IPS DF 6.9 (cell line): ENCODE measurements at regions not wholly inside any gene's neighbourhood (a gene's known extent, or its start where the extent isn't known, plus 50 kb on each side); places are given as distances from the start of the nearest gene placed in this dataset.

Source experiments
- DNase-seq: peaks from one replicate; pipeline ENCODE4 v3.0.0-alpha.2; 2013; ENCODE audit warnings: low read depth, low spot score
- H3K27ac ChIP-seq: one replicate; pipeline ENCODE4 v1.5.1; 2013; ENCODE audit warnings: low read length, control low read depth
- H3K27me3 ChIP-seq: 2 replicates; pipeline ENCODE4 v1.6.1; 2013; ENCODE audit warnings: mild to moderate bottlenecking, low read length; ENCODE audit not compliant: control insufficient read depth, insufficient read depth
- H3K36me3 ChIP-seq: 2 replicates; pipeline ENCODE4 v1.6.1; 2013; ENCODE audit warnings: low read length; ENCODE audit not compliant: control insufficient read depth, insufficient read depth
- H3K4me1 ChIP-seq: 2 replicates; pipeline ENCODE4 v1.6.1; 2013; ENCODE audit warnings: low read length; ENCODE audit not compliant: control insufficient read depth, insufficient read depth
- H3K4me3 ChIP-seq: 2 replicates; pipeline ENCODE4 v1.5.1; 2013; ENCODE audit warnings: mild to moderate bottlenecking, low read length
- H3K9me3 ChIP-seq: 2 replicates; pipeline ENCODE4 v1.6.1; 2013; ENCODE audit warnings: low read length, inconsistent platforms; ENCODE audit not compliant: control insufficient read depth, insufficient read depth
- WGBS: extraction: QIAGEN DNeasy Blood & Tissue Kit; methylation state at CpG from one replicate; pipeline ENCODE4 v1.1.7; 2013; ENCODE audit warnings: mixed read lengths, missing lambda C conversion rate; ENCODE audit not compliant: insufficient read length, insufficient coverage; 5-methylcytosine and 5-hydroxymethylcytosine counted together

DNA sequence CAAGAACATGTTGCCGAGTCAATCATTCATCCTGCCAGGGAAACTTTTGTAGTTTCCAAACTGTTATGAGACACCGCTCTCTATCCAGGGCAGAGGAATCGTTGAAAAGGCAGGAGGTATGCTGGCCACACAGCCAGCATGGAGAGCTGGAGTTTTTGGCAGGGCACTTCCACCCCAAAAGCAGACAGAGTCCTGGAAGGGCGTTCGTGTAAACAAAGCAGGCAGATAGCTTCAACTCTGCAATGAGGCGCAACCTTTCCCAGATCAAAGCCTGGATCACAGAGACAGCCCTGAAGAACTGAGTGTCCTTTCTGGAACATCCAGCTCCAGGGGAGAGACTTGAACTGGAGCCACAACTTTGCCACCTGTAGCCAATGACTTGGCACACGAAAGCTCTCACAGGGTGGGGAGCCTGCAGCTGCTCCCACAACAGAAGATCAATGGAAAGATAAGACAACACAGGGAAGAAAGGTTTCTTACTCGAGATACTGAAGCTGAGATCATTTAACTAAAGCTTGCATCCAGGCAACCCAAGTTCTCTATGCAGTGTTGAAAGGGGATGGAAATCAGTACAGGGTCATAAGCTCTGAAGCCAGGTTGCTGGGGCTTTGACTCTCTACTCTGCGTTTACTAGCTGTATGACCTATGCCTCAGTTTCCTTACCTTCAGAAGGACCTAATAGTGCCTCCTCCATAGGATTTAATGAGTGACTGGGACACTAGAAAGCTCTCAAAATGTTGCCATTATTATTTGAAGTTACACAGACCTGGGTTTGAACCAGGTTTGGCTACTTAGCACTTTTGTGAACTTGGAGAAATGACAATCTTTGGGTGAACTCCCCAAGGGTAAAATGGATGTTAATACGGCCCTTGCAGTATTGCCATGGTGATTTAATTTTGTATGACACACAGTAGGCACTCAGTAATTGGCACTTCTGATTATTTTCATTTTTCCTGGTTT is 434.8 kb upstream of the NPVF start:
- no CpG with 5 or more reads among the region's 10 CpGs for WGBS
- no peak overlapping the region for H3K4me3 ChIP-seq
- H3K27me3 ChIP-seq, result no peaks in the 10 kb centered on the region
- H3K27ac ChIP-seq, result no peak overlapping the region
- no peak for DNase-seq
- H3K36me3 ChIP-seq, result no peaks in the 10 kb centered on the region
- H3K9me3 ChIP-seq, result no peaks in the 10 kb centered on the region
- no peaks in the 10 kb centered on the region for H3K4me1 ChIP-seq

DNA sequence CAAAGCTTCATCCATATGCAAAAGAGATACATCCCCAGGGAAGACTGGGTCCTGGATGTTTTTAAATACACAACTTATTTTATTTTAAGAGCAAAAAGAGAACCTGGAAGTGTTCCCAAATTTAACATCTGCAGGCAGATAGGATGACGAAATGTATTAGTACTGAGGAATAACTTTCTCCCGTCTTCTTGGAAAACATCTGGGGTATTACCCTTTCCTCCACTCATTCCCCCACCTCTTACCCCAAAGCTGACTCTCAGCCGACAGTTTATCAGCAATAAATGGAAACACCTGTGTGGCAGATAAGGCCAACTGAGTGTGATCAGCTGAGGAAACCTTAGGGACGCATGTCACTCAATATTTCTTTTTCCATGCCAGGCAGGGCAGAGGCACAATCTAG is 435.6 kb upstream of the NPVF start:
- Histone ChIP-seq H3K27me3 (no peaks in the 10 kb centered on the region), H3K4me1 (no peaks in the 10 kb centered on the region), H3K4me3 (no peak overlapping the region), H3K36me3 (no peaks in the 10 kb centered on the region), H3K9me3 (no peaks in the 10 kb centered on the region), H3K27ac (no peak overlapping the region)
- no CpG with 5 or more reads among the region's 4 CpGs for WGBS
- DNase-seq, result no peak

DNA sequence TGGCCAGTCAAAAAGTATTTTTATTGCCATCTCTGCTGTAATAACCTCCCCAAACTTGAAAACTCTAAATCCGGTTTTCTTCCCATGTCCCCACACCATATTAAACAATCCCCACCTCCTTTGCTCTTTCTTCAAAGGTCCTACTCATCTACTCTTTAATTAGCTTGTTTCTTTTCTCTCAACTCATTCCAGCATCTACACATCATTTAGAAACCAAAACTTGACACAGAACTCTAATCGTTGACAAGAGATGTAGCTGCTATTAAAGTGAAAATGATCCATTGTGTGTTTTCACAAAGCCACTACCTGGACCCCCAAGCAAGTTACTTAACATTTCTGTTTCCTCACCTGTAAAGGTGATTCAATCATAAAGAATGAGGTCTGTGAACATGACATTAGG is 436.3 kb upstream of the NPVF start:
- Histone ChIP-seq H3K9me3 (no peaks in the 10 kb centered on the region), H3K27me3 (no peaks in the 10 kb centered on the region)

DNA sequence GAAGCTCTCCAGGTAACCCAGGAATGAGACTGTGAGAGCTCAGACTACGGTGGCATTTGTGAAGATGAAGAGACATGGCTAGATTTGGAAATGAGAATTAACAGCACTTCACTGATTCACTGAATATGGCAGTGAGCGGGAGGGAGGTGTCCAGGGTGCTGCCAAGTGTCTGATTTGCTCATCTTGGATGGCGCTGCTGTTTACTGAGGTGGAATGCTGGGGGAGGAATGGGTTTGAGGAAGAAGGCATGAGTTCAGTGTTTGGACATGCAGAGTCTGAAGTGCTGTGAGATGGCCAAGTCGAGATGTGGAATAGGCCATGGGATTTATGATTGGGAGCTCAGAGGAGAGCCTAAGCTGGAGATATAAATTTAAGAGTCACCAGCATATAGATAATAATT is 437.1 kb upstream of the NPVF start:
- no peak overlapping the region for H3K27ac ChIP-seq
- no peak overlapping the region for H3K4me3 ChIP-seq
- H3K36me3 ChIP-seq, result no peaks in the 10 kb centered on the region
- no peaks in the 10 kb centered on the region for H3K9me3 ChIP-seq
- WGBS, result no CpG with 5 or more reads among the region's 4 CpGs
- no peak for DNase-seq
- no peaks in the 10 kb centered on the region for H3K4me1 ChIP-seq
- no peaks in the 10 kb centered on the region for H3K27me3 ChIP-seq

More for the DNA sequence above, 436.3 kb upstream of the NPVF start:
- Histone ChIP-seq H3K36me3 (no peaks in the 10 kb centered on the region), H3K27ac (no peak overlapping the region), H3K4me3 (no peak overlapping the region), H3K4me1 (no peaks in the 10 kb centered on the region)
- whole genome bisulfite sequencing, result 100% methylated on average over 1 of the region's 2 CpGs
- DNase-seq, result no peak

DNA sequence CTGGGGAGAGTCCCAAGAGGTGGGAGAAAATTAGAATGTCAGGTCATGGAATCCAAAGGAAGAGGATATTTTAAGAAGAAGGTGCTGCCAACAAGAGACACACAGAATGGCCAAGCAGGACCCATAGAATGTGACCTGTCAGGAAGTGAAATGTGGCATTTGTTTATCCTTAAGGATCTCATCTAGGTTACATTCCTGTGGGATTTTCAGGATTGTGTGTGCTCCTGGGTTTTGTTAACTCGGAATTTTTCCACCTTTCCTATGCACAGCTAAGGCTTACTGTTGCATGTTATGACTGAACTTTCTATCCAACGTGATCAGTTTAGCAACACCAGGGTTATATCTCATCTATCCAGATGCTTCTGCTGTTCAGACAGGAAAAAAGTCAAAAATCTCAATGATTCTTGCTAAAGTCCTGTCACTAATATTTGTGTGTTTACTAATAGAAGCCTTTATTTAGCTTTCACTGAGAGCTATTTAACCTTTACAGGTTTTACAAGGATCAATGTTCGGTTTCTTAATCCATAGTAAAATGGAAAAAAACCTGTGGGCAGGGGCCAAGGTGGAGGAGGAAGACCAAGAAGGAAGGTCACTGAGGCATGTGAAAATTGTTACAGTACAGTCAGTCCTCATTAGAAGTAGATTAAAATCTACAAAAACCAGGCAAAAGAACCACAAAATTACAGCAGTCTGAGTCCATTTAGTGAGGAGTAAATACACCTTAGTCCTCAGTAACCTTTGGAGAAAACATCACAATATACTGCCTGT is 437.8 kb upstream of the NPVF start:
- H3K27ac ChIP-seq, result no peak overlapping the region
- DNase-seq, result no peak
- H3K4me1 ChIP-seq, result no peaks in the 10 kb centered on the region
- H3K36me3 ChIP-seq, result no peaks in the 10 kb centered on the region
- H3K27me3 ChIP-seq, result no peaks in the 10 kb centered on the region
- no CpG with 5 or more reads among the region's 3 CpGs for WGBS
- no peak overlapping the region for H3K4me3 ChIP-seq
- no peaks in the 10 kb centered on the region for H3K9me3 ChIP-seq

DNA sequence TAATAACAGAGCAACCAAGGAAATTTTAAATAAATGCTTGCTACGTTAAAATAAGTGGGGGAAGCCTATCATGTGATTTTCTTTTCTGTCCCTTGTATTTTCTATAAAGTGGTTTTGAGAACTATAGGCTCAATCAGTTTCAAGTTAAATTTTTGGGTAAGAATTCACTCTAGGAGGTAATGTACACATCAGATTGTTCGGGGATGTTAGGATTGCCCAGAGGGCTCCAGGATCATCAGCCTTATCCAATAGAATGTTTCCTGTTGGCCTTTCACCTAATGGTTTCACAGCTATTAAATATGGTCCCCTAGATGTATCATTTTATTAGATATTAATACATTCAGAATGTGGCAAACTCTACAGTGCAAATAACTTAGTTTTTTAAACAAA is 438.4 kb upstream of the NPVF start:
- no peaks in the 10 kb centered on the region for H3K4me1 ChIP-seq
- H3K36me3 ChIP-seq, result no peaks in the 10 kb centered on the region
- whole genome bisulfite sequencing, result no CpG with 5 or more reads among the region's 2 CpGs
- H3K27me3 ChIP-seq, result no peaks in the 10 kb centered on the region
- no peaks in the 10 kb centered on the region for H3K9me3 ChIP-seq
- H3K4me3 ChIP-seq, result no peak overlapping the region
- H3K27ac ChIP-seq, result no peak overlapping the region
- no peak for DNase-seq

DNA sequence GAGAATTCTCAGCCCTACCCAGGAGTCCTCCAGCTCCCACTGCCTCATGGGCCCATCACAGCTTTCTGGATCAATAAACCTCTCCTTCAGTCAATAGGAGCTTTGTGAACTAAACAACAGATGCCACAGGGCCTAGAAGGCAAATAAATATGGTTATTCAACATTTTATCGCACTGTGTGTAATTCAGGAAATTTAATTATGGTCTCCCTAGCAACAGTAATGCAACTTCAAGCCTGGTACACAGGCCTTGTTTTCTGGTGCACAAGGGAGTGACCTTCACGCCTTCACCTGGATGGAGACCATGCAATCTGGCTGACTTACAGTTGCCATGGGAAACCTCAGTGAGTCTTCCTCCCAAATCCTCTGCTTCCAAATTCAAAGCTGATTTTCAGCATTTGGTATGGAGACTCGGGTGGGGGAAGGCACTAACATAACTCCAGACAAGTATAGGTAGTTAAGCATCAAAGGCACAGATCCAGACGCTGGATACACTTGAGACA is 441.0 kb upstream of the NPVF start:
- DNase-seq, result no peak
- no peaks in the 10 kb centered on the region for H3K9me3 ChIP-seq
- H3K4me3 ChIP-seq, result no peak overlapping the region
- H3K27me3 ChIP-seq, result no peaks in the 10 kb centered on the region
- no CpG with 5 or more reads among the region's 4 CpGs for WGBS
- H3K4me1 ChIP-seq, result no peaks in the 10 kb centered on the region
- H3K27ac ChIP-seq, result no peak overlapping the region
- no peaks in the 10 kb centered on the region for H3K36me3 ChIP-seq

DNA sequence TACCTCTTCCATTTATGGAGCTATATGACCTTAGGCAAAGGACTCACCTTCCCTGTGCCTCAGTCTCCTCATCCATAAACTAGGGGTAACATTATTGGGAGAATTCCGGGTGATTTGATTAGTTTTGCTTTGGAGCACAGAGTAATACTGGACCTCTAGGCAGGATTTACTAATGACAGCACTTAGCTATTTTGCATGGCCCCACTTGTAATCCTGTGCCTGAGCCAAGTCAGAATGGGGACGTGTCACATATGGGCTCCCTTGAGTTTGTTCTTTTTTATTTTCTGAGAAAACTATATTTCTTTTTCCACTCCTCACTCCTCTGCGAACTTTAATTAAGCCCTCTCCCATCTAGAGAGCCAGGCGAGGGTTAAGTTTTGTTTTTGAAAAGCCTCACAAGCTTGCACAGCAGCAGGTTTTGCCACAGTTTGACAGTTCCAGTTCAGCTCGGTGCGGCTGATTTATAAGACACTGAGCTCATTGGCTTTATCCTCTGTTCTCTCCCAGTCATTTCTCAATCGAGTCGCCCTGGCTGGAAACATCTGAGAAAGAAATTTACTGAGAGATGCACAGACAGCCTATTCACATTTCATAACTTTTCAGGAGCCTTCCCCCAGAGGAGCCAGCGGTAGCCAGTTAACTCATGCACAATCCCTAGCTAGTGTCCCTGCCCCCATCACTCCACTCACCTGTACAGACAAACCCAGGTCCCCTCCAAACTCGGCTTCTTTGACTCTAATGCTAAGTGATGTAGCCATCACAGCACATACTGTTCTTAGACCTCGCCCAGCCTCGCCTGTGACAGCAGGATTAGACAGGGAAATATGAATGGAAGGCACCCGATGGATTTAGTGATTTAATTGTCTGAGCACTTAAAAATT is 441.9 kb upstream of the NPVF start:
- Histone ChIP-seq H3K36me3 (no peaks in the 10 kb centered on the region), H3K9me3 (no peaks in the 10 kb centered on the region), H3K4me3 (no peak overlapping the region), H3K27me3 (no peaks in the 10 kb centered on the region), H3K27ac (no peak overlapping the region), H3K4me1 (no peaks in the 10 kb centered on the region)
- WGBS, result no CpG with 5 or more reads among the region's 13 CpGs
- DNase-seq, result no peak

DNA sequence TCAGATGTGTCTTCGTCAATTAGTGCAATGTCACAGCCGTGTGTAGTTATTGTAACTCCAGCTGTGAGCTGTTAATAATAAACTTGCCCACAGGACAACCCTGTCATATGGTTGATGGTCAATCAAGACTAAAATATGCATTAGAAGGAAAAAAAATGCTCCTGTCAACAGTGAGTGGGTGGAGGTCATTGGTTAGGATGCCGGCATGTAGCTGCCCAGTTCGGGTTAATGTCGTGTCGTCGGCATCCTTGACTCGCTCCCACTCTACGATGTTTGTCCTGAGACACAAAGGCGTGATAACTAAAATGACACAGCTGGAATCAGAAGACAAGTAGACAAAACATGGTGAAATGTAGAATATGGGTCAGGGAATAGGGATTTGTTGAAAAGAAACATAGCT is 442.8 kb upstream of the NPVF start:
- no peak overlapping the region for H3K4me3 ChIP-seq
- H3K36me3 ChIP-seq, result no peaks in the 10 kb centered on the region
- WGBS, result no CpG with 5 or more reads among the region's 10 CpGs
- no peaks in the 10 kb centered on the region for H3K9me3 ChIP-seq
- no peak for DNase-seq
- H3K27ac ChIP-seq, result no peak overlapping the region
- H3K4me1 ChIP-seq, result no peaks in the 10 kb centered on the region
- H3K27me3 ChIP-seq, result no peaks in the 10 kb centered on the region

DNA sequence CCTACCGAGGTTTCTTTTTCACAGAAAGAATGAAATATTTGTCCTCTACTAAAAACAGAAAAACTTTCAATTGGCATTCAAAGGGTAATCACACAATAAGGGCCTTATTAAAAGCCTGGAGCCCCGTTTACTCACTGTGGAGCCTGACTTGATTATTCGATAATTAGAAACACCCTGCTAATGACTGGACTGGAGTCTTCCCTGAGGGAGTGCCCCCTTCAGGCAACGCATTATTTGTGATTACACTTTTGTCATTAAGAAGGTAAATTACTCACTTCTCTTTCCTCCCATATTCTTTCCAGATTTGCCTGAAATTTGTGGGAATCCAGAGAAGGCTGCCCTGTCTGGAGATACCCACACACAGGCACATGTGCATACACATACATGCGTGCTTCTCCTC is 444.2 kb upstream of the NPVF start:
- no peaks in the 10 kb centered on the region for H3K9me3 ChIP-seq
- no peak overlapping the region for H3K27ac ChIP-seq
- no peaks in the 10 kb centered on the region for H3K27me3 ChIP-seq
- WGBS, result no CpG with 5 or more reads among the region's 5 CpGs
- H3K4me3 ChIP-seq, result no peak overlapping the region
- DNase-seq, result no peak
- H3K4me1 ChIP-seq, result no peaks in the 10 kb centered on the region
- no peaks in the 10 kb centered on the region for H3K36me3 ChIP-seq
